IgD-negative memory B cell (primary cell): ENCODE measurements at regions not wholly inside any gene's neighbourhood (a gene's known extent, or its start where the extent isn't known, plus 50 kb on each side); places are given as distances from the start of the nearest gene placed in this dataset.

Experiments
- H3K27ac Mint-ChIP-seq, 3 donors: one replicate each; pipeline ENCODE4 v1.8.0; 2020 to 2022; ENCODE audit warnings: mild to moderate bottlenecking in 3 of 3, mixed read lengths in 3 of 3, moderate library complexity in 1 of 3
- H3K27me3 Mint-ChIP-seq: one replicate; pipeline ENCODE4 v1.8.0; 2021; ENCODE audit warnings: mixed read lengths
- H3K36me3 Mint-ChIP-seq: one replicate; pipeline ENCODE4 v1.8.0; 2020; ENCODE audit warnings: mild to moderate bottlenecking, mixed read lengths
- H3K4me1 Mint-ChIP-seq, 3 donors: one replicate each; pipeline ENCODE4 v1.8.0; 2020 to 2022; ENCODE audit warnings: mixed read lengths in 3 of 3, mild to moderate bottlenecking in 1 of 3
- H3K4me3 Mint-ChIP-seq, 4 donors: one replicate each; pipeline ENCODE4 v1.8.0; 2020 to 2022; ENCODE audit warnings: mild to moderate bottlenecking in 4 of 4, mixed read lengths in 4 of 4, moderate library complexity in 3 of 4
- H3K9me3 Mint-ChIP-seq, 3 donors: one replicate each; pipeline ENCODE4 v1.8.0; 2020 to 2021; ENCODE audit warnings: mixed read lengths in 3 of 3, mild to moderate bottlenecking in 1 of 3

DNA sequence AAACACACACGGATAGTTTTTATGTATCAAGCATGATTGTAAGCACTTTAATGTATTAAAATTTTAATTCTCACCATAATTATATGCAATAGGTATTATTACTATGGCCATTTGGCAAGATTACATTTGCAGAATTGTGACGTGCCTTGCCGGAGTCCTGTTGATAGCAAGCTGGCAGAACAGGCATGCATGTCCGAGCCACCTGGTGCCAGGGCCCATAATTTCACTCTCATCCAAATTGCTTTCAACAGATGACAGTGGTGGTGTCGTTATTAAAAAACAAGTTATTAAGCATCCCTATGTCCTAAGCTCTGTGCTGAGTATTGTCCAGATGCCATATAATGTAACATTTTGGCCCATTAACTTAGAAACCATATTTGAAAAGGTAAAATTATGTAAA, 374.3 kb downstream of the FOXO1 start:
- H3K27me3 Mint-ChIP-seq = no peaks in the 10 kb centered on the region
- no peak overlapping the region for H3K27ac Mint-ChIP-seq
- peaks cover 4 to 7% (median 7%) of the 10 kb centered on the region in 3 donors for H3K9me3 Mint-ChIP-seq
- H3K4me1 Mint-ChIP-seq = no peaks in the 10 kb centered on the region
- no peak overlapping the region for H3K4me3 Mint-ChIP-seq
- peaks cover 2% of the 10 kb centered on the region for H3K36me3 Mint-ChIP-seq

DNA sequence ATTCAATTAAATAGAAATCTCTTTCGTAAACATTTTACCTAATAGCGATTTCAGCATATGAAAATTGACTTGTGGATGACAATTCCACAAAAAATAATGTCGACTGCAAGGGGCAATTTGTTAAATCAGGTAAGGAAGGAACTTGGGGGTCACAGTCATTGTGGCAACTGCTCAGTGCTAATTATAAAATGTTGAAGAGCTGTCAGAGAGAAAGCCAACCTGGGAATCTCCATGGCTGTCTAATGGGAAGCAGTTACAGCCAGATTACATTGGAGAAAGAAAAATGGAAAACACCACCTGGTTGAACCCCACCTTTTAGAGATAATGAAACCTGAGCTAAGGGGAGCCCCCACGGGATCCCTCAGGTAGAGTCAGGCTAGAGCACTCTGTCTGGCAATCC, 373.9 kb downstream of the FOXO1 start:
- Mint-ChIP-seq H3K27me3 (no peaks in the 10 kb centered on the region), H3K4me3 (no peak overlapping the region), H3K36me3 (peaks cover 2% of the 10 kb centered on the region), H3K9me3 (peaks cover 4 to 7% (median 7%) of the 10 kb centered on the region in 3 donors), H3K4me1 (no peaks in the 10 kb centered on the region), H3K27ac (no peak overlapping the region)

DNA sequence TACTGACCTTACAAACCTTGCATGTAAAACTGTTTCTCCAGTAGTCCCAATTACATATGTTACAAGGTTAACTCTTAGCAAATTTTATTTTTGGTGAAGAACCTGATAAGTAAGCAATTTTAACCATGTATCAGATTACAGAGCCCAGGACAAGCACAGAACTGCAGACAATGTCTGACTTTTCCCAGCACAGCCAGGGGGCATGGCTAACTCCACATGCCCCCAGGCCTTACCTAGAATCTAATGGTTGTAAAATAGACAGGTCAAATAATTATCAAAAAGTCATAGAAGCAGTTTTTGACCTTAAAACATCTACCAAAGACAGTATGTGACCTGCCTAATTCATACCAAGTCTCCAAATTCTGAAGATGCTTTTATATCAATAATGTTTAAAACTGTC, 364.1 kb downstream of the FOXO1 start:
- Mint-ChIP-seq H3K36me3 (peaks cover 7% of the 10 kb centered on the region), H3K27ac (no peak overlapping the region), H3K4me1 (no peaks in the 10 kb centered on the region), H3K4me3 (peak overlapping the region in 2 of 4 donors; percentile 4 to 27), H3K27me3 (peaks cover 3% of the 10 kb centered on the region), H3K9me3 (peaks cover 4 to 33% (median 21%) of the 10 kb centered on the region in 3 donors)

DNA sequence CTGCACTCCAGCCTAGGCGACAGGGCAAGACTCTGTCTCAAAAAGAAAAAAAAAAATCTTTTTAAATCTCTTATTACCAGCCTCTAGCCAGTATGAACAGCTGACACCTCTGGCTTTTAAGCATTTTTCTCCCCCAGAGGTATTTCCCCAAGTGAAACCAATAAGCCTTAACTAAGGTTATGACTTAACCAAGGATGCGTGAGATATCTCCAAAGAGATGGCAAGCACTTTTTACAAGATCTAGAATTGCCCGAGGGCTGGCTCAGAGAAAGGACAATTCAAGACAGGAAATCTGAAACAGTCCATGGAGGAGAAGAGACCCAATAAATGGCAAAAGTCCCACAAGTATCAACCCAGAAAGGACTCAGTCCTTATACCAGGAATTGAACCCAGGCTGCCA, 362.1 kb downstream of the FOXO1 start:
- peaks cover 4 to 28% (median 19%) of the 10 kb centered on the region in 3 donors for H3K9me3 Mint-ChIP-seq
- H3K4me1 Mint-ChIP-seq = no peaks in the 10 kb centered on the region
- H3K36me3 Mint-ChIP-seq = peaks cover 7% of the 10 kb centered on the region
- no peak overlapping the region for H3K4me3 Mint-ChIP-seq
- H3K27ac Mint-ChIP-seq = no peak overlapping the region
- H3K27me3 Mint-ChIP-seq = peaks cover 3% of the 10 kb centered on the region

DNA sequence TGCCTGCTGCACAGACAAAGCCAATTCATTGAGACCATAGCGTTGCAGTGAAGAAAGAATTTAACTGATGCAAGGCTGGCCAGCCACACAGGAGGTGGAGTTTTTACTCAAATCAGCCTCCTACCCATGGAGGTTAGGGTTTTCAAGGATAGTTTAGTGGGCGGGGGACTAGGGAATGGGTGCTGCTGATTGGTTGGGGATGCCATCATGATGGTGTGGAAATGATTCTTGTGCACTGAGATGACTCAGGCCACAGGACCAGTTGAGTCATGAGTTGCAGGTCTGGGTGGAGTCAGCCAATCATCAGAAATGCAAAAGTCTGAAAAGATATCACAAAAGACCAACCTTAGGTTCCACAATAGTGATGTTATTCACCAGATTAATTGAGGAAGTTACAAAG, 359.6 kb downstream of the FOXO1 start:
- Mint-ChIP-seq H3K4me3 (no peak overlapping the region), H3K4me1 (no peaks in the 10 kb centered on the region), H3K27ac (no peak overlapping the region), H3K36me3 (peaks cover 5% of the 10 kb centered on the region), H3K27me3 (no peaks in the 10 kb centered on the region), H3K9me3 (peaks cover 4 to 14% (median 6%) of the 10 kb centered on the region in 3 donors)

DNA sequence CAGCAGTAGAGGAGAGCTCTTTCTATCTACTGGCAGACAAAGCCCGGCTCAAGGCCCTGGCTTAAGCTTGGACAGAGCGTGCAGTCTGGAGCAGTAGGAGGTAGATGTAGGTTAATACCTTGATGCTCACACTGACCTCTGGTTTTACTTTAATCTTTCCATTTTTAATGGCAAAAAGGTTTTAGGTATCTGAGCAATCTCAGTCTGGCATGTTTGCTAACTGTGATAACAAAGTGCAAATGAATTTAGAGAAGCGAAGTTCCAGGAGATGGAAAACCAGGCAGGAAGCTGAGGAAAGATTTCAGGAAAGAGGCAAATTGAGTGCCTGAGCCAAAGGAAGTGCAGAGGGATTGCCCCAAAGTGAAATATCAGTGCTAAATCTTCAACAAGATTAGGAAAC, 356.6 kb downstream of the FOXO1 start:
- Mint-ChIP-seq H3K4me1 (peaks cover 0 to 2% (median under 1%) of the 10 kb centered on the region in 3 donors), H3K27me3 (no peaks in the 10 kb centered on the region), H3K9me3 (peaks cover 0 to 7% (median 4%) of the 10 kb centered on the region in 3 donors), H3K27ac (no peak overlapping the region), H3K36me3 (peaks cover 5% of the 10 kb centered on the region), H3K4me3 (no peak overlapping the region)

DNA sequence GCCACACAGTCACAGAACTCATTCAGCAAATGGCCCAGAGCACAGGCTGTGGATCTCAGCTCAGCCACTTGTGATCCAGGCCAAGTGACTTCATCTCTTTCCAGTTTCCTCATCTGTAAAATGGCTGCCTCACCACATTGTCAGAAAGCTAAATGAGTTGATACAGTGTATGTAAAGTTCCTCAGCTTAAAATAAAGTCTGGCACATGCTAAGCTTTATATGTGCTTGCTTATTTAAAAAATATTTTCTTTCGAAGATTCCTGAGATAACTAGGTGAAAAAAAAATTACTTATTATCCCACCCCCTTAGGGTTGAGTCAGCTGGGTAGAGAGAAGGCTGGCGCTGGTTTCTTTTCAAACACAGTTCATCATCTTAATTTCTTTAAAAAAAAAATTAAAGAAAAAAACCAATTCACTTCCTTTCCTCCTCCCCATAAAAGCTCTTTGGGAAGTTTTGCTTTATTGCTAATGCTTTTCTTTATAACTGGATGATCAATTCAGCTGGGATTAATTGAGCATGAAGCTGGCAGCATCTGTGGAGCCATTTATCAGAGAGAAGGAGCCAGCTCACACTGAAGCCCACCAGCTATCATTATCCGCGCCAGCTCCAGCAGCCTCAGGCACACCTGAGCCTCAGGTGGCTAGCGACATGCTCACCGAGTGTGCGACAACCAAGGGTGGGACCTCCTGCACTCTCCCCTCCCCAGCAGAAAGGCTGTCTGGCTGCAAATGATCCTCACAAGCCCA, 354.9 kb downstream of the FOXO1 start:
- H3K4me3 Mint-ChIP-seq = no peak overlapping the region
- H3K27ac Mint-ChIP-seq = no peak overlapping the region
- no peaks in the 10 kb centered on the region for H3K27me3 Mint-ChIP-seq
- no peaks in the 10 kb centered on the region for H3K9me3 Mint-ChIP-seq
- peaks cover 0 to 7% (median 6%) of the 10 kb centered on the region in 3 donors for H3K4me1 Mint-ChIP-seq
- H3K36me3 Mint-ChIP-seq = no peaks in the 10 kb centered on the region

DNA sequence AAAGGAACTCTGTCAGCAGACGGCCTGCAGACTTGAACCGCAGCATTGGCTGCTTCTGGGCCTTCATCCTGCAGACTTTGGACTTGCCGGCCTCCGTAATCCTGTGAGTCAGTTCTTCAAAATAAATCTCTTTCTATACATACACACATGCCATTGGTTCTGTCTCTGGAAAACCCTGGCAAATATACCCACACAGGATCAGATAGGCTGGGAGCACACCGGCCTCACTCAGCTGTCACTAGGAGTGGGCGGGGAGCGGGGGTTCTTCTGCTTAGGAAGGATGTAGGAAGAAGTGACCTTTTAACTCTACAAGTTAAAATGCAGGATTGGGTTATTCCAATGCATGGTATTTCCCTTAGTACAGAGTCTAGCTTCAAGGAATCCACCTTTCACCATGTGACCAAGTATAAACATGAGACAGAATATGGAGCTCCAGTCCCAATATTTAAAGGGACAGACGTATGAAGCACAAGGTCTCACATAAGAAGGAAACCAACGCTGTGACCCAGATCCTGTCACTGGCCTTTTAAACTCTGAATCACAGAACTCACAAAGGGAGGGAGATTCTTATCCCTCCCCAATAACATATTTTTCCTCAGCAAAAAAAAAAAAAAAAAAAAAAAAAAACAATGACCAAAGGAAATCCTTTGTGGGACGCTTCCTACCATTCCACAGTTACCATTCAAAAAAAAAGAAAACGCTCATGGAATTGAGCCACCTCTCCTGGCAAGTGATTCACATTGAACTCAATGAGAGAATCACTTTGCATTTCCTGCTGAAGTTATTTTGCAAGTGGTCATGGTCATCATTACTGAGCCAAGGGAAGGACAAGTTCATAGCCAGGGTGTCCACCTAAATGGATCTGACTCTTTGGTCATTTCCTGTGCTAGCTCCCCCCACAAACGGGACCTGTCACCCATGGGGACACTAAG, 352.9 kb downstream of the FOXO1 start:
- Mint-ChIP-seq H3K4me1 (peaks cover 10 to 17% (median 16%) of the 10 kb centered on the region in 3 donors), H3K27ac (peak overlapping the region in 1 of 3 donors; percentile 8), H3K36me3 (no peaks in the 10 kb centered on the region), H3K9me3 (no peaks in the 10 kb centered on the region), H3K27me3 (peaks cover 1% of the 10 kb centered on the region), H3K4me3 (no peak overlapping the region)

DNA sequence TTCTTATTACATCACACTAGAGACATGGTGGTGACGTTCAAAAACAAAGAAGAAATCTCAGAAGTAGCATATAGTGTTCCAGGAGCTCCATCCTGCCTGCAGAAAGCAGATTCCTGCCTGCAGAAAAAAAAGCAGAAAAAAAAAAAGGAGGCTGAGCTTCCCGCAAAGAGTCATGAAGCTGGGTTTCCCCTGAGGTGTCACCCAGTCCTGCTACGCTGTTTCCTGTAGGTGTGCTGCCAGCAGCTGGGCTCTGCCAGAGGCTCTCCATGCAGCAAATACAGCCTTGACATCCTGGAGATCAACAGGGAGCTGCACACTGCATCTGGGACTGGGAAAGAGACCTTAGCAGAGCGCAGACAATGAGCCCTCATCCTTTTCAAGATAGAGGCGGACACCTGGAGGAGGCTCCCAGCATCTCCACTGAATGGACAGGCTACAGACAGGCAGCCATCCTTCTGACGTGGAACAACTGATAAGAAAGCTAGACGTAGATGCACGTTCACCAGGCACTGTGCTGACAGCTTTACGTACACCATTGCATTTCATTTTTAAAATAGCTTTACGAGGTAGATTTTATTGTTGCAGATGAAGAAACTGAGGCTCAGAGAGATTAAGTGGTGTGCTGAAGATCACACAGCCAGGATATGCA, 350.9 kb downstream of the FOXO1 start:
- no peaks in the 10 kb centered on the region for H3K9me3 Mint-ChIP-seq
- peaks cover 17 to 26% (median 20%) of the 10 kb centered on the region in 3 donors for H3K4me1 Mint-ChIP-seq
- H3K27me3 Mint-ChIP-seq = peaks cover 1% of the 10 kb centered on the region
- H3K36me3 Mint-ChIP-seq = no peaks in the 10 kb centered on the region
- H3K27ac Mint-ChIP-seq = peak overlapping the region in 1 of 3 donors; percentile 35
- H3K4me3 Mint-ChIP-seq = no peak overlapping the region

DNA sequence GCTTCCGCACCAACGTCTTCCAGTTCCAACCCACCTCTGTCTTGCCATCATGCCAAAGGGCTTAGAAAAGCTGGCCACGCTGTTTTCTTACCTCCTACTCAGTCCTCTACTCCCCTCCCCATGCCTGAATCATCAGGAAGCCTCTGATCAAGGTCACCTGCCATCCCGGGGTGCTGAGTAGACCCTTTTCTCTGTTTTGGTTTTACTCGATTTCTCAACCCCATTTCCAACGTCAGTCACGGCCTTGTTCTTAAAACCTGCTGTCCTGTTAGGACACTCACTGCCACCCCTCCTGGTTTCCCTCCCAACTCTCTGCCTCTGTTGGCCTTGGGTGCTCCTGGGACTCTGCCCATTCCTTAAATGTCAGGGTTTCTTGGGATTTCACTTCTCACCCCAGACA, 350.1 kb downstream of the FOXO1 start:
- Mint-ChIP-seq H3K9me3 (no peaks in the 10 kb centered on the region), H3K4me1 (peaks cover 17 to 26% (median 20%) of the 10 kb centered on the region in 3 donors), H3K4me3 (no peak overlapping the region), H3K36me3 (no peaks in the 10 kb centered on the region), H3K27me3 (peaks cover 1% of the 10 kb centered on the region), H3K27ac (no peak overlapping the region)

DNA sequence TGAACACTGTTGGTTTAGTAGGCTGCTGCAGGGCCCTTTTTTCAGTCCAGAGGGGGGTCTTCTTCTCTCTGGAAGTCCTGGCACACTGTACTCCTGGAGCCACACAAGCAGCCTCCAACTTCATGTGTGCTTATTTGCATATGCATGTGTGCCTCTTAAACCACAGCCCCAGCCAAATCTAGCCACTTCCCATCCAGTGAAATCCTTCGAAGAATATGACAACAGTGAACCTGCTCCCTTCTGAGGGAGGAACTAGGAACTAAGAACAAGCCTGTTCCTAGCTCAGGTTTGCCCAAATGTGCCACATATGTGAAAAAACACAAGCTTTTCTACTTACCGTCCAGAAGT, 348.5 kb downstream of the FOXO1 start:
- H3K27me3 Mint-ChIP-seq = peaks cover 1% of the 10 kb centered on the region
- no peak overlapping the region for H3K27ac Mint-ChIP-seq
- no peaks in the 10 kb centered on the region for H3K36me3 Mint-ChIP-seq
- H3K4me3 Mint-ChIP-seq = peak overlapping the region in 1 of 4 donors; percentile 52
- peaks cover 17 to 26% (median 20%) of the 10 kb centered on the region in 3 donors for H3K4me1 Mint-ChIP-seq
- peaks cover 0 to under 1% (median 0%) of the 10 kb centered on the region in 3 donors for H3K9me3 Mint-ChIP-seq

DNA sequence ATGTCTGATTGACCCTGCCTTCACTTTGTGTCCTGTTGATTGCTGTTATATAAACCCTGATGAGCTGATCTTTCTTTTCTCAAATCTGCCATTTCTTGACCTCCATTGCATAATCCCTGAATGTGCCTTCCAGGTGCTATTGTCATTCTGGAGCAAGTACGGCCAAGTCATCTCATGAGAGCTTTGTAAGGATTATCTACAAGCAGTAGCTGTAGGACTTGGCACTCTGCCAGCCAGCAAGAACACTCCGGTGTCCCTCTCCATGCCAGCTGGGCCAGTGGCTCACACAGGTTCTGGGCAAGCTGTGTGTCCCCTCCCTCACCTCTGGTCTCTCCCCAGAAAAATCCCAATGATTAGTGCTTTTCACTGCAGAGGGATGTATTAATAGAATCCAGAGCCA, 348.1 kb downstream of the FOXO1 start:
- Mint-ChIP-seq H3K9me3 (peaks cover 0 to 4% (median 2%) of the 10 kb centered on the region in 3 donors), H3K4me1 (peaks cover 17 to 26% (median 20%) of the 10 kb centered on the region in 3 donors), H3K27ac (no peak overlapping the region), H3K27me3 (peaks cover 1% of the 10 kb centered on the region), H3K36me3 (no peaks in the 10 kb centered on the region), H3K4me3 (no peak overlapping the region)

DNA sequence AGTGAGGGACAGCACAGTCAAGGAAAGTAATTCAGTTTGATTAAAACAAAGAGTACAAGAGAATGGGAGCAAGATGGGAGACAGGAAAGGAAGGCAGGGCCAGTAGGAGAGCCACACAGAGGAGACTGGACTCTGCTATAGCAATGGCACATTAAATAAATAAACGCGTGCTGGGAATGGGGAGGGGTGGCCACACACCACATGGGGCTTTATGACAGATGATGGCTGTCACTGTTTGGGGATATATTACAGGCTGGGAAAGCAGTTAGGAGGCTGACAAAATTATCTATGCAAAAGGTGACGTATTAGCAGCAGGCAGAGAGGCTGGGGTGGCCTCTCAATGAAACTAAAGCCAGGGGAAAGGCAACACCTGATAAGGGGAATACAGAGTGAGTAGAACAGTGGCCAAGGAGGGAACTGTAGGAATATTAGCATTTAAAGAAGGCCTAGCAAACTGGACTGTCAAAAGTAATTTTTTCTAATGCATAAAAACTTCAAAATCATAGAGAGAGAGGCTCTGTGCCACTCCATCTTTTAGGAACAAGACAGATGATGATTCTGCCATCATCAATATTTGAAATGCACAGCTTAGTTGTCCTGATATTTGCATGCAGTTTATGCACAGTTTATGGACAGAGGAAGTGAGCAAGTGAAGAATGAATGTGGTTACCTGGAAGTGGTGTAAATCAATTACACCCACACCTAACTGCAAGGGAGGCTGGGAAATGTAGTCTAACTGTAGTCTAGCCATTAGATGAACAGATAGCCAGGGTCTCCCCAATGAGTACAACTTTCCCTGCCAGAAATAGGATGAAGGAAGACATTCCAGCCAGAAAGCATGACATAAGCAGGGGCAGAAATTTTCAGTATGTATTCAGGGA, 346.5 kb downstream of the FOXO1 start:
- Mint-ChIP-seq H3K27me3 (peaks cover 1% of the 10 kb centered on the region), H3K27ac (no peak overlapping the region), H3K4me3 (no peak overlapping the region), H3K4me1 (peaks cover 17 to 24% (median 24%) of the 10 kb centered on the region in 3 donors), H3K36me3 (no peaks in the 10 kb centered on the region), H3K9me3 (peaks cover 0 to 14% (median 10%) of the 10 kb centered on the region in 3 donors)

DNA sequence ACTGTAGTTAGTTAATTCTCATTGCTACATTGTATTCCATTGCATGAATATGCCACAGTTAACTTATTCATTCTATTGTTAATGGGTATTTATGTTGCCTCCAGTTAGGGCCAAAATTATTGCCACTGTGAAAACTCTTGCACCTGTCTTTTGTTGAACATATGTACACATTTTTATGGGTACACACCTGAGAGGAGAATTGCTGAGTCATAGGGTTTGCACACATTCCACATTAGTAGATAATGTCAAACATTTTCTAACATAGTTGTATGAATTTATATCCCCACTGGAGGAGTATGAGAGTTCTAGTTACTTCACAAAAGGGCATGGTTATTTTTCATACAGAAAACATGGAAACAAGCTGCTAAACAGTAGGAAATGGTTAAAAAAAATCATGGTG, 338.4 kb downstream of the FOXO1 start:
- peaks cover 9% of the 10 kb centered on the region for H3K27me3 Mint-ChIP-seq
- H3K4me3 Mint-ChIP-seq = no peak overlapping the region
- no peak overlapping the region for H3K27ac Mint-ChIP-seq
- H3K9me3 Mint-ChIP-seq = peaks cover 0 to 13% (median 9%) of the 10 kb centered on the region in 3 donors
- peaks cover 5 to 7% (median 5%) of the 10 kb centered on the region in 3 donors for H3K4me1 Mint-ChIP-seq
- no peaks in the 10 kb centered on the region for H3K36me3 Mint-ChIP-seq
